ENCODE measurements at regions not wholly inside any gene's neighbourhood (a gene's known extent, or its start where the extent isn't known, plus 50 kb on each side); places are given as distances from the start of the nearest gene placed in this dataset.

- TF ChIP-seq PRDM10 (IDR thresholded peaks at IDR 0.05; ENCODE audit: partially characterized antibody) (no peak), ZNF311 (CRISPR knock-in tag; IDR thresholded peaks at IDR 0.05) (peak; percentile 61; the same call in 1 of the 2 replicates), ZEB2 (IDR thresholded peaks at IDR 0.05) (no peak), ZNF766 (CRISPR knock-in tag; conservative IDR thresholded peaks at IDR 0.05) (0 out of 2 replicates have a peak, but pooled peaks have one; percentile 46), BCOR (IDR thresholded peaks at IDR 0.05) (no peak), SMAD4 (CRISPR knock-in tag; conservative IDR thresholded peaks at IDR 0.05) (peak; percentile 60), GTF2B (IDR thresholded peaks at IDR 0.05; ENCODE audit: extremely low read depth, insufficient read length) (no peak), HSF4 (CRISPR knock-in tag; IDR thresholded peaks at IDR 0.05; ENCODE audit: borderline replicate concordance) (no peak), SMARCC2 (IDR thresholded peaks at IDR 0.05; ENCODE audit: low read depth) (no peak), CBX2 (IDR thresholded peaks at IDR 0.05; ENCODE audit: insufficient read depth, low read length, poor library complexity, severe bottlenecking) (no peak), E2F8 (IDR thresholded peaks at IDR 0.05; ENCODE audit: low read depth, partially characterized antibody) (no peak), ZNF830 (CRISPR knock-in tag; IDR thresholded peaks at IDR 0.05) (no peak), ELF2 (CRISPR knock-in tag; IDR thresholded peaks at IDR 0.05) (no peak), BCLAF1 (IDR thresholded peaks at IDR 0.05; ENCODE audit: borderline replicate concordance in 1 of 2, control insufficient read depth in 1 of 2, low read depth in 2 of 2, low read length in 1 of 2) (no peak), PML (IDR thresholded peaks at IDR 0.05; ENCODE audit: low read length) (no peak), BRF1 (IDR thresholded peaks at IDR 0.05; ENCODE audit: borderline replicate concordance, extremely low read depth, insufficient read length) (no peak), CEBPG (CRISPR knock-in tag; IDR thresholded peaks at IDR 0.05) (no peak), CEBPG (tag; conservative IDR thresholded peaks at IDR 0.05 in 1 of 2, IDR thresholded peaks at IDR 0.05 in 1 of 2) (no peak)
Measured at GRCh38 chr2:37558623-37559022, 112.8 kb downstream of the CDC42EP3 start (continued).

Measured in K562 (cell line).